Hippocampal formation (tissue), 2 donors: ENCODE measurements at regions not wholly inside any gene's neighbourhood (a gene's known extent, or its start where the extent isn't known, plus 50 kb on each side); places are given as distances from the start of the nearest gene placed in this dataset.

Experiments used
- DNase-seq, 2 donors: peaks; one replicate each; lab custom pipeline; 2025; lab: John Stamatoyannopoulos, UW

DNA sequence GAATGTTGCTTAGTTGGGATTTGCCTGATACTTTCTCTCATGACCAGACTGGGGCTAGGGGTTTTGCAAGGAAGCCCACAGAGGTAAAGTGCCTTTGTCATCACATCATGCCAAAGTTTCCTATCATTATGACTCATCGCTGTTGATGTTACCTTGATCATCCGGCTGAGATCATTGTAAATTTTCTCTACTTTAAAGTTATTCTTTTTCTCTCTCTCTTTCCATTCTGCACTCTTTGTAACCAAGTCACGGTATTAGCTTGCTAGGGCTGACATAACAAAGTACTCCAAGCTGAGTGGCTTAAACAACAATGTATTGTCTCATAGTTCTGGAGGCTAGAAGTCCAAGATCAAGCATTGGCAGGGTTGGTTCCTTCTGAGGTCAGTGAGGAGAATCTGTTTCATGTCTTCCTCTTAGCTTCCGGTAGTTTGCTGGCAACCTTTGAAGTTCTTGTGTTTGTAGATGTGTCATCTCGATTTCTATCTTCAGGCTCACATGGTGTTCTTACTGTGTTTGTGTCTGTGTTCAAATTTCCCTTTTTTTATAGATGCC is 113.0 kb downstream of the DTHD1 start:
- no peak for DNase-seq

DNA sequence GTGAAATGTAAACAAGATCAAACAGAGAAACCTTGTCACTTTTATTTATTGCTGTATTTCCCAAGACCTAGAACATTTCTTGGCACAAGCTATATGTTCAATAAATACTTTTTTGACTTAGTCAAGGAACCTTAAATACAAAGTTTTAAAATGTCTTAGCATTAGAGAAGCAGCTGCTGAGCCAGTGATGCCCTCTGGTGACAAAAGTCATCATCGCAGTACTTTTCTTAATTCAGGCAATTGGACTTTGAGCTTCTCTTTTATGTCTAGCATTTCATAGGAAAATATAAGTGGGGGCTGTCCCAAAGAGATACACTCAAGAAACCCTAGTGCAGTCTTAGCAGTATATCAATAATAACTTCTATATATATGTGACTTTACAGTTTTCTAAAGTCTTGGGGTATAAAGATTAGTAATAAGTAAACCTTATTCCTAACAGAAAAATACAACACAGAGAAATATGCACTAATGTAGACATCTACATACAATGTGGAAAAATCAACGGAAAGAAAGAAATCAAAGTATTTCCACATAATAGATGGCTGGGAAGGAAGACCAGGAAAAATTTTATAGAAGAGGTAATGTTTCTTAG is 118.4 kb downstream of the DTHD1 start:
- peak; percentile 10 to 57 for DNase-seq

DNA sequence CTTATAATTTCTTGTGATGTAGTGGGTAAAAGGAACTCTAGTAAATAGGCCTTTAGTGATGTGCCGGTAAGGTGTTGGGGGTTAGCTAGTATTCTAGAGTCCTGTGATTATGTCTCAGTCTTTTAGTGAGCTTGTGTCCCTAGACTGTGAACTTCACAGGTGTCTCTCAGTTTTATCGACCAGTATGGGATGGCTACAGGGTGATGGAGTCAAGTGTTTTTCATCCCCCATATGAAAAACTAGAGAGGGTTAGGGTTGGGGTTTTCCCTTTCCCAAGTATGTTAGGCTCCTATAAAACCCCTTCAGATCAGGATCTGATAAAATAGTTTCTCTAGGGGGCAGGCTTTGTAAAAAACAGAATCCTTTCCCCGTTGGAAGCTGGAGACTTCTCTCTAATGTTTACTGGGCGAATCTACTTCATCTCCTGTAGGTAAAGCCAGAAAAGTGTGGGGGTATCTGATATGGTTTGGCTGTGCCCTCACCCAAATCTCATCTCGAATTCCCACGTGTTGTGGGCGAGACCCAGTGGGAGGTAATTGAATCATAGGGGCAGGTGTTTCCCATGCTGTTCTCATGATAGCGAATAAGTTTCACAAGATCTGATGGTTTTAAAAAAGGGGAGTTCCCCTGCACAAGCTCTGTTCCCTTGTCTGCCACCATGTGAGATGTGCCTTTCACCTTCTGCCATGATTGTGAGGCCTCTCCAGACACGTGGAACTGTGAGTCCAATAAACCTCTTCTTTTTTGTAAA is 120.8 kb downstream of the DTHD1 start:
- no peak for DNase-seq

DNA sequence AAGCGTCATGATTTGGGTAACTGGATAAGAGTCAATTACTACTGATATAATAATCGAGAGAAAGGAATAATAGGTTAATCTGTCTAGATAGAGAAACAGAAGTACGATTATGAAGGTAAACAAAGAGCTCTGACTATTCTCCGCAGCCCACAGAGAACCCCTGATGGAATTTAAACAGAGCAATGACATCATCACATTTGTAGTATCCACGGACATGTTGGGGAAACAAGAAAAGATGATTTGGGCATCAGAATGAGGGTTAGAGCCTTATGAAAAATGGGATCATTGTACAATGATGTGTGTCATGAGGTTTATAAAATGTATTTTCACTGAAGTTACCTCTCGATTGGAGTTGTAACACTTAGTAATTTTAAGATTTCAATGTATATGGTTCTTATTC is 129.9 kb downstream of the DTHD1 start:
- DNase-seq: no peak

DNA sequence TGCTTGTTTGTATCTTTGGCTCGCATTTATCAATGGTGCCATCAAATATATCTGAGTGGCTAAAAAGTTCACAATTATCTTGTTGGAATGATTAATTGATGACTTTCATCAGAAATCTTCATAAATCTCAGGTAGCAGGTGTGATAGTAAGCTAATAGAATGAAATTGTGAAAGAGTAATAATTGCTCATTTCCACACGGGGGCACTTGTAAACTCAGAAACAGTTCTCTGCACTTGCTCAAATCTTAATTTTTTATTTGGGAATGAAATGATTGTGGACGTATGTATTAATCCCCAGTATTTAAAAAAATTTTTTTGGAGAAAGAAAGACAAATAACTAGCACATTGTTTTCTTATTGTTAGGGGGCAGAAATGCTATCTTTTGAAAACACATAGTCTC is 132.8 kb downstream of the DTHD1 start:
- DNase-seq: peak in 1 of 2 donors; percentile 39

DNA sequence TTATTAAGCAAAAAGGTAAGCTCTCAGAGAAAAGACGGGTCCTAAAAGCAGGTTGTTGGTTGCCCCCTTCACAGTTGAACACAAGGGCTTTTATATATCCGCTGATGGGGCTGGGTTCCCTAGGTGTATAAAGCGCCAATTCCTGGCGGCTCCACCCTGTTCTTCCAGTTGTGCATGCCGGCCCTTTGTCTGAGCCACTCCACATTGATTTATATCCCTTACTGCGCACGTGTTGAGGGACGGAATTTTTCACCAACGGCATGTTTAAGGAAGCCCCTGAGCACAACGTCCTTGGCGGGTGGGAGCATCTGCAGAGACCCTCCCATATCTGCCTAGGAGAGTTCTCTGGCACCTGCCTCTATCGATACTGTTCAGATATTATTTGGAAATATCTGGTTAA is 135.7 kb downstream of the DTHD1 start:
- DNase-seq: no peak

DNA sequence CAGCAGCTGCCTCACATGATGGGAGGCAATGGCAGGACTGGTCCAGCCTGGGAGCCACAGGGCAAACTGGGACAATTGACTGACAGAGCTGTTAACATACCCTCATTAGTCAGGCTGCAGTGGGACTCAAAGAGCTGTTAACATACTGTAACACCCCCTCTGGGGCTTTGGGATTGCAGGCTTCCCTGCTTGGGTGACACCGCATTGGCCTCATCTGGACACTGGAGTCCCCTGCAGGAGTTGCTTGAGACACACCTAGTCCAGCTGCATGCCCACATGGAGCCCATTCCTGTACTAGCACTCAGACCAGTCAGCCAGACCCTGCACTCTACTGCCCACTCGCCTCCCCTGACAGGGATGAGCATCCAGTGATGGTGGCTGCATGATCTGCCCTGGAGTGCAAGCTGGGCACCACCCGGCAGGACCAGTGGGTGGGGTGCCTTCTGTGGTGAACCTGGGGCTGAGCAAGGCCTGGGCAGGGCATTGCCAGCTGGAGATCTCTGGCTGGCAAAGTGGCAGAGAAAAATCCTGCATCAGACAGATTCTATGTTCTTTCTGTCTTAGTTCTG is 138.8 kb downstream of the DTHD1 start:
- no peak for DNase-seq

DNA sequence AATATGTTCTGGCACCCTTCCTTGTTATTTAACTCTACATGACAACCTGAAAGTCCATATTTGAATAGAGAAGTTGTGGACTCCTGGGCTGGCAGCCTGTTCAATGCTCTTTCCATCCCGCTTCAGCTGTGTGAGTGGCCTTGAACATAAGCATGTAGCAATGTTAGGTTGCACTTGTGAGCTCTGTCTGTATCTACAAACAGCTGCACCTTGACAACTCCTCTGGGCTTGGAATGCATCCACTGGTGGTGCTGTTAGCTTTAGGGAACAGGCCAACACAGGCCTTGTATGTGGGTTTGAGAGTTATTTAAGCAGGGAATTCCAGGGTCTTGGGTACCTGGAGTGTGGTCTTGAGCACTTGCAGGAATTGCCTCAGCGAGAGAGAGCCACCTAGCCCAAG is 141.2 kb downstream of the DTHD1 start:
- DNase-seq: no peak

DNA sequence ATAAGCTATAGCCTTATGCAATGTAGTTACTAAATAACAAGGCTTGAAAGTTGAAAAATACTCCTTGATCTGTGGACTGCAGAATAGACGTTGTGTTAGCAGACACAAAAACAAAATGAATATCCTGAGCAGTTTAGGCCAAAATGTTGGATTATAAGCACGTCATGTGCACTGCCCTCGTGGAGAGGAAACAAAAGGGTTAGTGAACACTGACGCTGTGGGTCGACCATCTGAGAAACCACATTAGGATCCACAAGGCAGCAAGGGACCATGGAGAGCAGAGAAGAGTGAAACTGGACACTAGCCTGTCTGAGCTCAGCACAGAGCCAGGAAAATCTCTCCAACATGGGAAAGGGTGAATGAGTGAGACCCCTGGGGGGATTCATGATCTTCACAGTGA is 145.3 kb downstream of the DTHD1 start:
- no peak for DNase-seq

DNA sequence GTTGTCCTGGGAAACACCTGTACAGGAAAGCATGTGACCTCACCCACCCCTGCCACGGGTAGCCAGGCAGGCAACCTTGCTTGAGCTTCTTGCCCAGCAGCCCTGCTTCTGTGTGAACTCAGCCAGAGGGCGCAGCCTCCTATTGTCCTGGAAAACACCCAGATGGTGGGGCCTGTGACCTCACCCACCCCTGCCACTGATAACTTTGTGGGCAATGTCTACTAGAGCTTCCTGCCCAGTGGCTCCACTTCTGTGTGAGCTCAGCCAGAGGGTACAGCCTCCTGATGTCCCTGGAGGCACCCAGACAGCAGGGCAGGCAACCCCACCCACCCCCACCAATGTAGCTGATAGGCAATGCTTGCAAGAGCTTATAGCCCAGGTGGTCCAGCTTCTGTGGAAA is 146.3 kb downstream of the DTHD1 start:
- no peak for DNase-seq

DNA sequence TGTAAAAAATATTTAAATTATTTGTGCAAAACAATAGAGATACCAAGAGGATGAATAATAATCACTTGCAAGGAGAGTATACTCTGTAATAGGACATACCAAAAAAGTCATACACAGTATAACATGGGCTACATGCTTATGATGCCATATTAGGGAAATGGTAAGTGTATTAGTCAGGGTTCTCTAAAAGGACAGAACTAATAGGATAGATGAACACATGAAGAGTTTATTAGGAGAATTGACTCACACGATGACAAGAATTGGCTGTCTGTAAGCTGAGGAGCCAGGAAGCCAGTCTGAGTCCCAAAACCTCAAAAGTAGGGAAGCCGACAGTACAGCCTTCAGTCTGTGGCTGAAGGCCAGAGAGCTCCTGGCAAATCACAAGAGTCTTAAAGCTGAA is 151.2 kb downstream of the DTHD1 start:
- DNase-seq: no peak

DNA sequence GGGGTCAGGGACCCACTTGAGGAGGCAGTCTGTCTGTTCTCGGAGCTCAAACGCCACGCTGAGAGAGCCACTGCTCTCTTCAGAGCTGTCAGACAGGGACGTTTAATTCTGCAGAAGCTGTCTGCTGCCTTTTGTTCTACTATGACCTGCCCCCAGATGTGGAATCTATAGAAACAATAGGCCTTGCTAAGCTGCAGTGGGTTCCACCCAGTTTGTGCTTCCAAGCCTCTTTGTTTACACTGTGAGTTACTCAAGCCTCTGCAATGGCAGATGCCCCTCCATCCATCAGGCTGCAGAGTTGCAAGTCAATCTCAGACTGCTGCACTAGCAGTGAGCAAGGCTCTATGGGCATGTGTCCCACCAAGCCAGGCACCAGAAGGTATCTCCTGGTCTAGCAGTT is 158.1 kb downstream of the DTHD1 start:
- DNase-seq: no peak

DNA sequence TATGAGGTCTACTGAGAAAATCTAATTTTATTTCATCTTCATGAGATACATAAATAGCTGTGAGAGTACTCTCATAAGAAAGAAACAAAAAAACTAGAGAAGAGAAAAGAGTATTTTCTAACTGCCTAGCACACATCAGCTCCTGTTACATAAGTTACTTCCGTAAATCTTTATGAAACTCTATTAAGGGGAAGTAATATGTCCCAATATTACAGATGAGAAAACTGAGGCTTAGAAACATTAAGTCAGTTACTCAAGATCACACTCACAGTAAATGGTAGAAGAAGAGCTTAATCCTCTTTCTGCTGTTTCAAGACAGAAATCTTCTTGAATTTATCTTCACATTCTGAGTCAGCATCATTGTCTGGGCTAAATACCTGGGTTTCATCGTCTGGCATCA is 164.1 kb downstream of the DTHD1 start:
- no peak for DNase-seq

DNA sequence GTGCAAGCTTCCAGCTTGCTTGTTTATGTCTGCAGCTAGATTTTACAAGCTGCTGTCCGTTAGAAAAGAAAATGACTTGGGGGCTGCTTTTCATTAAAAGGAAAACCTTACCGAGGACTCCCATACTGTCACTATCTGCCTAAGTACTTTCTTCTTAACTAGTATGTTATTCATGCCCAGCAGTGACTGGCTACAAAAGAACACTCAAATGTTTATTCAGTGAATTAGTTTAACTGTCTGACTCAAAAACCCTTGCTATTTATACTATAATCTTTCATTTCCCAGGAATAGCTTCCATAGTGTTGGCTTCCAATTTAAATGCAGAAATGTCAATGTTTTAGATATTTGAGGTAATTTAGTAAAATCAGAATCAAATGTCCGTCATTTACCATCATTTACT is 164.9 kb downstream of the DTHD1 start:
- DNase-seq: no peak

DNA sequence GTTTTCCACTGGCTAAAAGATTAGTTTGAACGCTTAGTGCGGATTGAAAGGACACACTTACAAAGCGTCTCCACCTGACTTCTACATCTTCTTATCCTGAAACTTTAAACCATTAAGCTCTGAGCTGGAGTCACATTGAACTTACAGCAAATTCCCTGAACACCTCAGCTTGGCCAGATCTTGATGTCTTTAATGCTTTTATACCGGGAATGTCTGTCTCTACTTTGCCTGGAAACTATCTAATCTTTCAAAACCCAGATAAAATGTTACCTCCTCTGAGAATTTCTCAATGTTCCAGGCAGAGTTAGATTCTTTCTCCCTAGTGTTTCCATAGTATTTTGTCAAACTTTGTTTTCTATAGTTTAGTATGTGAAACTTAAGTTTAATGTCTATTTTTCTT is 179.9 kb downstream of the DTHD1 start:
- no peak for DNase-seq

DNA sequence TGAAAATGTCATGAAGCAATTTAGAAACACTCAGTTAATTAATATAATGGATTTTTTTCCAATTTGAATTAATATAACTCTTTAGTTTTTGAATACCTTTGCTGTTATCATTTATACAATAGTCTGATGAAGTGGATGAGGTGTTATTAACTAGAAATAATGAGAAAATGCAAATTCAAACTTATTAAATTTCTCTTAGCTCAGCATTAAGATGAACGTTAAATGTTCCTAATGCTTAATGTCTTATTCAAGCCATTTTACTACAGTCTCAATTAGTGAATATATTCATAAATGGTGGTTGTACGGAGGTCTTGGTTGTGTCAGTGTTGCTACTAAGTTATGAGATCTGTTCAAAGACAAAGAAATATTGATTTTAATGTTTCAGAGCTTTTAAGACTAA is 186.3 kb downstream of the DTHD1 start:
- DNase-seq: no peak

DNA sequence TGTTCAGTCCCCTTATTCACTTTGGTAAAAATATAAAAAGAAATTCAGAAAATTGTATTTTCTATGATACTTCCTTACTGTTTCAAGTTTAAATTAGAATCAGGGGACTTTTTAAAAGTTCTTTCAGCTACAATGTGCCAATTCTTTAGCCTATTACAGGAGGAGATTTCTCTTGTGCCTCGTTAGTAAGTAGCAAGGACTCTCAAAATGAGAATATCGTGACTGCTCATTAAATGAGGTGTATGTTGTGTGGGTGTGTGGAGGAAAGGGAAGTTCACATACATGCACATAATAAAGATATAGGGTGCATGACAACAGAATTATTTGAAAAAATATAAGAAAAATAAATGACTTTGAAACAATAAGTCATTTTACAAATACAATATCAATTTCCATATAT is 190.5 kb downstream of the DTHD1 start:
- no peak for DNase-seq

DNA sequence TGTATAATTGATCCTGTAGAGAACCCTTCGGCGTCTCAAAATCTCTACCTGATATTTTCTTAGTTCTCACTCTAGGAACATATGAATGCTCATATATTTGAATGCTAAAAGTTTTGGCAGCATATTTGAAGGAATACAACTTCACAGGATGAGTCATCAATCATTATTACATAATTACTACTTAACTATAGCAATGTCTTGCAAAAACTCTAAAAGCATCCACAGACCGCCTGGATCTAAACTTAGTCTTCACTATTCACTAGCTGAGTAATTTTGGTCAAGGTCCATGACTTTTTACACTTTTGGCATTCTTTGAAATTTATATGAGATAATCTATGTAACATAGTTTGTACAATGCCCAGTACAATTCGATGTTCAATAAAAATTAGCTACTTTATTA is 194.7 kb downstream of the DTHD1 start:
- DNase-seq: no peak

DNA sequence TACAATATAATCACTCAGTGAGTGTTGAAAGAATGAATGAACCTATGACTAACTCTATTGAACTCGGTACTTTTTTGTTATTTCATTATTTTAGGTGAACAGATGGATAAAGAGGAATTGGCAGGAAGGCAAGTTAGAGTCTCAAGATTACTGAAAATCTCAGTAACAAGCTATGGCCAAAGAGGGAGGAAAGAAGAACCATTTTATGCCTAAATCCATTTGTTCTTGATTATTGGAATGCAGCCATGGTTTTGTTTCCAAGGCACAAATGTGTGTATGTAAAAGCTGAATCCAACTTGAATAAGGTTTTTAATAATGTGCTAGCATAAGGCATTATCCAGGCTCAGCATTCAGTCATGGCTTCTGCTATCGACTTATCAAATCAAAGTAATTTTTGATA is 196.4 kb downstream of the DTHD1 start:
- no peak for DNase-seq

DNA sequence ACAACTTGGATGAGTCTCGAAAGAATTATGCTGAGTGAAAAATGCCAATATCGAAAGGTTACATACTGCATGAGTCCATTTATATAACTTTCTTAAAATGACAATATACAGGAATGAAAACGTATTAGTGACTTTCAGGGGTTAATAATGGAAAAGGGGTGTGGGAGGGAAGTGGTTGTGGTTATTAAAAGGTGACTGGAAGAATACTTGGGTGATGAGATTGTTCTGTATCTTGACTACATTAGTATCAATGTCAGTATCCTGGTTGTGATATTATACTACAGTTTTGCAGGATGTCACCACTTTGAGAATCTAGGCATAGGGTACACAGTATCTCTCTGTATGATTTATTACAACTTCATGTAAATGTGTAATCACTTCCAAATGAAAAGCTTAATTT is 204.5 kb downstream of the DTHD1 start:
- no peak for DNase-seq

DNA sequence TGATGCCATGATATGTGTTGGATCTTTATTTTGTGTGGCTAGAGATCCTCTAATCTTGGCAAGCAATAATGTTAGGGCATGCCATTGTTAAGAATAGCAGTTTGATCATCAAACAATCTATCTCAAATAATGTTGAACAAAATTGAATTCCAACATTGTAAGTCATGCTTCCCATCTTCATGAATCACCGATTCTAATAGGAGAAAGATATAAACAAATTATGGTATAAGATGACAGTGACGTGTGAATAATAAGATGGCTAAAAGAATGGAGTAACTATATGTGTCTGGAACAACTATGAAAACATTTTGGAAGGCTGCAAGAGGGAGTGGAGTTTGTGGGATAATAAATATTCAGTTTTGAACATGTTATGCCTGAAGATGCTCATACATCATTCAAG is 208.4 kb downstream of the DTHD1 start:
- no peak for DNase-seq

DNA sequence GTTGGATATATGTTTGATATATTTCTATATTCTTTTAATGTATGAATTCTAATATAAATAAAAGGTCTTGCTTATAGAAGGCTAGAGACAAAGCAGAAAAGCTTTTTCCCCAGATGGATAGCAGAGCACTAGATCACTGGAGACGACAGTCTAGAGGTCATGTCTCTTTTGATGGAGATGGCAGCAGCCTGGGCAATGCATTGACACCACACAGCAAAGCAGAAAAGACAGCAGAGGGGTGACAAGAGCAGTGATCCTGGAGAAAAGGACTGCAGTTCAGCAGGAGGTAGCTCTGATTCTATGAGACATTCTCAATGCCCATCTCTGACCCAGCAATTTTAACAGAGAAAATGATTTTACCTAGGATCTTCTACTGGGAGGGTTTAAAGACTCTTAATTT is 210.6 kb downstream of the DTHD1 start:
- DNase-seq: no peak

DNA sequence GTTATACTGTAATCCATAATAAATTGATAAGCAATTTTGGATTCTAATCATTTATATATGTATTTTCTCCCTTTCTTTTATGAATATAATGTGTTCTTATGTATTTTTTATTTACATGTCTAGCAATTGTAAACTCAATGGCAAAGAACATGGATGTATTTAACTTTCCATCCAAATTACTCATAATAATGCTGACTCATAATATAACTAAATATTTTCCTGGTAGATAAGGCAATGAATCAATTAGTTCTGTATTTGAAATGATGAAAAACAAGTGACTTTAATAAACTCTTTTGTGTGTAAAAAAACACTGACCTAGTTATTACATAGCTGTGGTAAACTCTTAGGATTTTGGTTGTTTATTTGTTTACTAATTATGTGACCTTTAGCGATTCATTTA is 211.2 kb downstream of the DTHD1 start:
- no peak for DNase-seq
